Breast epithelium (tissue), 4 donors: ENCODE measurements at regions not wholly inside any gene's neighbourhood (a gene's known extent, or its start where the extent isn't known, plus 50 kb on each side); places are given as distances from the start of the nearest gene placed in this dataset.

Source experiments
- DNase-seq, 2 donors: peaks; one replicate each; pipeline ENCODE4 v3.0.0-alpha.2; 2019; ENCODE audit warnings: low spot score in 2 of 2
- H3K27ac ChIP-seq, 2 donors: fragments of 200-600 bp; sonication (generic) in 1 of 2; one replicate each; pipeline ENCODE4 v1.5.1; 2016 to 2019; ENCODE audit warnings: mild to moderate bottlenecking in 1 of 2
- H3K27me3 ChIP-seq, 2 donors: fragments of 200-600 bp; sonication (generic) in 1 of 2; one replicate each; pipeline versions ENCODE4 v1.5.1 to v1.6.0; 2017 to 2019; ENCODE audit warnings: control low read depth in 1 of 2, mild to moderate bottlenecking in 1 of 2
- H3K36me3 ChIP-seq: fragments of 200-600 bp; one replicate; pipeline ENCODE4 v1.5.1; 2019
- H3K4me1 ChIP-seq, 2 donors: fragments of 200-600 bp; sonication (generic); one replicate each; pipeline ENCODE4 v1.5.1; 2016 to 2019; ENCODE audit warnings: control low read depth in 1 of 2
- H3K4me3 ChIP-seq, 3 donors: fragments of 200-600 bp; sonication (generic); 1 replicate in 2 of 3; 2 replicates in 1 of 3; pipeline ENCODE4 v1.5.1; 2016 to 2019; ENCODE audit warnings: mild to moderate bottlenecking in 3 of 3, moderate library complexity in 2 of 3
- H3K9me3 ChIP-seq, 2 donors: fragments of 200-600 bp; sonication (generic) in 1 of 2; one replicate each; pipeline ENCODE4 v1.5.1; 2016 to 2019; ENCODE audit warnings: control low read depth in 1 of 2
- POLR2A ChIP-seq: fragments of 450-650 bp; IDR thresholded peaks from one replicate; pipeline ENCODE4 v1.6.1; 2016; ENCODE audit warnings: antibody characterized with exemption, mild to moderate bottlenecking, moderate library complexity
- POLR2AphosphoS5 ChIP-seq, 3 donors: sonication (generic); formaldehyde crosslinking; IDR thresholded peaks; one replicate each; pipeline ENCODE4 v1.6.1; 2017; ENCODE audit warnings: antibody characterized with exemption in 3 of 3
- intact Hi-C: fragments of 100-400 bp; cut with DNase I; formaldehyde crosslinking; loops from one replicate; pipeline ENCODE4 v1.15.1; 2023; ENCODE audit warnings: low total_unique reads
- TF ChIP-seq, protein P1 (sequence below), 3 donors: fragments of 450-650 bp; IDR thresholded peaks; one replicate each; pipeline ENCODE4 v1.5.1; 2016 to 2017; ENCODE audit warnings: antibody characterized with exemption in 3 of 3, mild to moderate bottlenecking in 3 of 3, moderate library complexity in 3 of 3

DNA sequence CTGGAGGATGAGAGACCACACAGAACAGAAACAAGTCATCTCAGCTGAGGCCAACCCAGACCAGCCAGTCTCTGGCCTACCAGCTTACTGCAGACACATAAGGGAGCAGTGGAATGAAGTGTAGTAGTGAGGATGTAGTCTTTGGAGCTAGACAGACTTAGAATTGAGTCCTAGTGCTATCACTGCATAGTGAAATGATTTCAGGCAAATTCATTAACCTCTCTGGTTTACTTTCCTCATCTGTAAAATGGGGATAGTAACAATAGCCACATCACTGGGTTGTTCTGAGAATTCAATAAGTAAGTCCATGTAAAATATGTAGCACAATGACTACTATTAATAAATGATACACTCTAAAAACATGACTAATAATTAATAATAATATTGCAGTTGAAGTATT, 383.8 kb downstream of the DLEU7 start:
- Histone ChIP-seq H3K4me3 (no peak overlapping the region), H3K36me3 (no peaks in the 10 kb centered on the region), H3K27ac (no peak overlapping the region), H3K4me1 (no peaks in the 10 kb centered on the region), H3K9me3 (no peaks in the 10 kb centered on the region), H3K27me3 (no peaks in the 10 kb centered on the region)
- no peak for DNase-seq
- TF ChIP-seq, protein P1, sequence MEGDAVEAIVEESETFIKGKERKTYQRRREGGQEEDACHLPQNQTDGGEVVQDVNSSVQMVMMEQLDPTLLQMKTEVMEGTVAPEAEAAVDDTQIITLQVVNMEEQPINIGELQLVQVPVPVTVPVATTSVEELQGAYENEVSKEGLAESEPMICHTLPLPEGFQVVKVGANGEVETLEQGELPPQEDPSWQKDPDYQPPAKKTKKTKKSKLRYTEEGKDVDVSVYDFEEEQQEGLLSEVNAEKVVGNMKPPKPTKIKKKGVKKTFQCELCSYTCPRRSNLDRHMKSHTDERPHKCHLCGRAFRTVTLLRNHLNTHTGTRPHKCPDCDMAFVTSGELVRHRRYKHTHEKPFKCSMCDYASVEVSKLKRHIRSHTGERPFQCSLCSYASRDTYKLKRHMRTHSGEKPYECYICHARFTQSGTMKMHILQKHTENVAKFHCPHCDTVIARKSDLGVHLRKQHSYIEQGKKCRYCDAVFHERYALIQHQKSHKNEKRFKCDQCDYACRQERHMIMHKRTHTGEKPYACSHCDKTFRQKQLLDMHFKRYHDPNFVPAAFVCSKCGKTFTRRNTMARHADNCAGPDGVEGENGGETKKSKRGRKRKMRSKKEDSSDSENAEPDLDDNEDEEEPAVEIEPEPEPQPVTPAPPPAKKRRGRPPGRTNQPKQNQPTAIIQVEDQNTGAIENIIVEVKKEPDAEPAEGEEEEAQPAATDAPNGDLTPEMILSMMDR (IDR thresholded peaks at IDR 0.05): no peak
- intact Hi-C loops: no loop called here

DNA sequence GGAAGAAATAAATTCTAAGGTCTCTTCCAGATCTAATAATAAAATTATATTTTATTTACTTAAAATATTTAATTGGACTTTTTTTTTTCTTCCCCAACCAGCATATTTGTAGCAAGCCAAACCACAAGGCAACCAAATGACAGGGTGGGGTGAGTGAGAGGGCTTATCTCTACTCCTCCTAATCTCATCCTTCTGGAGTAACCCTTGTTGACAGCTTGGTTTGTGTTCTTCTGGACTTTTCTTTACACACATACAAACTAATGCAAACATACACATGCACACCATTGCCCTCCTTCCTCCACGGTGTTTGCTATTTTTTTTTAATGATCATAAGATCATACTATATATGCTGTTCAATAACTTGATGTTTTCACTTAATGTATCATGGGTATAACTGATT, 383.1 kb downstream of the DLEU7 start:
- no peak overlapping the region for H3K4me3 ChIP-seq
- H3K27ac ChIP-seq: no peak overlapping the region
- intact Hi-C loops: no loop called here
- H3K4me1 ChIP-seq: no peaks in the 10 kb centered on the region
- H3K9me3 ChIP-seq: no peaks in the 10 kb centered on the region
- no peak for TF ChIP-seq POLR2A
- TF ChIP-seq, protein P1 (IDR thresholded peaks at IDR 0.05): no peak
- TF ChIP-seq POLR2AphosphoS5 (IDR thresholded peaks at IDR 0.05): no peak
- no peaks in the 10 kb centered on the region for H3K36me3 ChIP-seq
- no peaks in the 10 kb centered on the region for H3K27me3 ChIP-seq
- no peak for DNase-seq

DNA sequence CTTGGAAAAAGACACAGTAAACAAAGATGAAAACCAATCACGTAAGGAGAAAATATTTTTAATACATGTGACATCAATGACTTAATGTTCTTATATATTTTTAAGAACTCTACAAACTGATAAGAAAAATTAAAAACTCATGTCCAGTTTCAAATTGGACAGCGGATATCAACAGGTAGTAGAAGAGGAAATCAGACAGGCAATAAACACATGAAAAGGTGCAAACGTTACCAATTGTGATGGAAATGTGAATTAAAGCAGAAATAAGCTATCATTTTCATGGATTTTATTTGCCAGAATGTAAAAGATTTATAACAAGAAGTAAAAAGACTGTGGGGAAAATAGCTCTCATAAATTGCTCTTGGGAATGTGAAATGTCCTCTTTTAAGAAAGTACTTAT, 382.3 kb downstream of the DLEU7 start:
- TF ChIP-seq POLR2A (no peak), POLR2AphosphoS5 (IDR thresholded peaks at IDR 0.05) (no peak)
- TF ChIP-seq, protein P1 (IDR thresholded peaks at IDR 0.05): no peak
- DNase-seq: no peak
- Histone ChIP-seq H3K27ac (no peak overlapping the region), H3K4me3 (no peak overlapping the region), H3K9me3 (no peaks in the 10 kb centered on the region), H3K36me3 (no peaks in the 10 kb centered on the region), H3K4me1 (no peaks in the 10 kb centered on the region), H3K27me3 (no peaks in the 10 kb centered on the region)
- intact Hi-C loops: no loop called here

DNA sequence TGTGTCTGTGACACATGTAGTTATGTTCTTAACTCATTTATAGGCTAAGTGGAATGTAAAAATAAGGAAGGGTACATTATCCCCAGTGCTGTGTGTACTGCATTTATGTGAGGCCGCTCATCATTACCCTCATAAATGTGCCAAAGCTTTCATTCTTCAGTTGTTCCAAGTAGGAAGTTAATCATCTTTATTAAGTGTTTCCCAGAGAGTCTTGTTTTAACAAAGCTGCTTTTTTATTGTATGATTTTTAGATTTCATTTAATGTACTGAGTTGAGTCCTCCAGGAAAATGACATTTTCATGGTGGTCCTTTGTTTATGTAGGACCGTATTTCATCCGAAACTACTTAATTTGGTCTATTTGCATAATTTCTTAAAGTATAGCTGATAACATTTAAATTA, 379.8 kb downstream of the DLEU7 start:
- intact Hi-C loops: no loop called here
- DNase-seq: no peak
- TF ChIP-seq POLR2A (no peak), POLR2AphosphoS5 (IDR thresholded peaks at IDR 0.05) (no peak)
- TF ChIP-seq, protein P1 (IDR thresholded peaks at IDR 0.05): no peak
- no peaks in the 10 kb centered on the region for H3K36me3 ChIP-seq
- no peaks in the 10 kb centered on the region for H3K4me1 ChIP-seq
- H3K27me3 ChIP-seq: no peaks in the 10 kb centered on the region
- no peak overlapping the region for H3K4me3 ChIP-seq
- no peak overlapping the region for H3K27ac ChIP-seq
- H3K9me3 ChIP-seq: no peaks in the 10 kb centered on the region

DNA sequence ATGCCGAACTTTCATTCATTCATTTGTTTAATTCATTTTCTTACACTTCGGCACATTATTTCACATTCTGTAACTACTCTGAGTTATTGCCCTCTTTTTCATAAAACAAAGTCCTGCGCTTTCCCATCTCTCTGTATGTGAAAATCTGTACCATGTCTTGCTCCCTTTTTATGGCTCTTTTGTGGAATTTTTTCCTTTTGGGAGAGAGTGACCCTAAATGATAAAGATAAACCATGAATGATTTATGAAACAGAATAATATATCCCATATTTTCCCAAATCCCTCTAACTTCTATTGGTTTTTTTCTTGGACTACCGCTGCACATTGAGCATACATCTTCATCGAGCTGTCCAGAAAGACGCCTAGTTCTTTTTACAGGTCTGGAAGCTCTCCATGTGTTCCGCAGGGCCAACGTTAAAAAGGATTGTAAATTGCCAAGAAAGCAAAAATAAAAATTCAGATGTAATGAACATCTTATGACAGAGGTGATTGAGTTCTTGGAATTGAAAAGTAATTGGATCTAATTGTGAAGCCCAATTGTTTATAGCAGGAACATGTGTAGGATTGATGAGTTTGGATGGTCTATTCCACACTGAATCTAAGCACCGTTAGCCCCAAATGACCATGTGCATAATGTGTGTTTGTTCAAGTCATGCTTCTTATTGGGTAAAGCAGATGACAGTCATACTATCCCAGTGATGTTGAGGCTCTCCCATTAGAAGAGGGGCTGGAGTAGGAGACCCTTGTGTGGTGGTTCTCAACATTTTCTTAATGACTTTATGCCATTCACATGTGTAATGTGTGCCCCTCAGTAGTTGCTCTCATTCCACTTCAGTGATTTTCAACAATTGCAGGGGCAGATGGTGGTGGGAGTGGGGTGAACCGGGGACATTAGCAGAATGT, 378.9 kb downstream of the DLEU7 start:
- Histone ChIP-seq H3K27me3 (no peaks in the 10 kb centered on the region), H3K27ac (no peak overlapping the region), H3K4me3 (no peak overlapping the region), H3K9me3 (no peaks in the 10 kb centered on the region), H3K36me3 (no peaks in the 10 kb centered on the region), H3K4me1 (no peaks in the 10 kb centered on the region)
- intact Hi-C loops: no loop called here
- DNase-seq: no peak
- no peak for TF ChIP-seq POLR2A
- TF ChIP-seq POLR2AphosphoS5 (IDR thresholded peaks at IDR 0.05): no peak
- TF ChIP-seq, protein P1 (IDR thresholded peaks at IDR 0.05): no peak
